ENCODE measurements at regions not wholly inside any gene's neighbourhood (a gene's known extent, or its start where the extent isn't known, plus 50 kb on each side); places are given as distances from the start of the nearest gene placed in this dataset.

DNA sequence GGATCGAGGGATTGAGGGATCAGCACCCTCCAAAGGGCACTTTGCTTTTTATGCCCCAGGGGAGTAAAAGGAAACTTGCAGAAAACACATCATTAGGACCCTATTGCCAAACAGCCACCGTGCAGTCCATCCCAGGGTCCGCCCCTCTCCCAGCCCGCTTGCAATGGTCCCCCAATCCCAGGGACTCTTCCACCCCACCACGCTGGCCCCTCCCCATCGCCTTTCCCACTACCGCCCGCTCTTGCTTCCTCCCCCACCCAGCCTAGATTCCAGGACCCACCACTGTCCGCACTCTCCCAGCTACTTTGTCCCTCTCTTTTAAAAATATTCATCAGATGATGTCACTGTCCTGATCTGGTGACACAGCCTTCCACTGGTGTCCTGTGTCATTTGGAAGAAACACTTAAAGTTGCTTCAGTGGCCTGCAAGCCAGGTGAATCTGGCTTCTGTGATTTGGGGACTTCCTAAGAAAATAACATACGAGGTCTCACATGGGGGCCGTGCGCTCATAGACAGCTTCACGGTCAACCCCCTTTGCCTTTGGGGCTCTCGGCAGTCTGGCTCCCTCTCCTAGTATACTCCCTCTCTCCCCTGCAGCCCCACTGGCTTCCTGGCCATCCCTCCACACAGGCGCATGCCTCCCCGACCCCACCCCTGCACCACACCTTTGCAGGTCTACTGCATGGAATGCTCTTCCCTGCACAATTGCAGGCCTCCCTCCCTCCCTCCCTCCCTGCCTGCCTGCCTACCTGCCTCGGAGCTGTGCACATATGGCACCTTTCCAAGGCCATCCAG, 127.9 kb downstream of the RBFOX3 start:
- TF ChIP-seq EZH2phosphoT487 (conservative IDR thresholded peaks at IDR 0.05; ENCODE audit: low read length), result no peak
- TF ChIP-seq, protein P1, sequence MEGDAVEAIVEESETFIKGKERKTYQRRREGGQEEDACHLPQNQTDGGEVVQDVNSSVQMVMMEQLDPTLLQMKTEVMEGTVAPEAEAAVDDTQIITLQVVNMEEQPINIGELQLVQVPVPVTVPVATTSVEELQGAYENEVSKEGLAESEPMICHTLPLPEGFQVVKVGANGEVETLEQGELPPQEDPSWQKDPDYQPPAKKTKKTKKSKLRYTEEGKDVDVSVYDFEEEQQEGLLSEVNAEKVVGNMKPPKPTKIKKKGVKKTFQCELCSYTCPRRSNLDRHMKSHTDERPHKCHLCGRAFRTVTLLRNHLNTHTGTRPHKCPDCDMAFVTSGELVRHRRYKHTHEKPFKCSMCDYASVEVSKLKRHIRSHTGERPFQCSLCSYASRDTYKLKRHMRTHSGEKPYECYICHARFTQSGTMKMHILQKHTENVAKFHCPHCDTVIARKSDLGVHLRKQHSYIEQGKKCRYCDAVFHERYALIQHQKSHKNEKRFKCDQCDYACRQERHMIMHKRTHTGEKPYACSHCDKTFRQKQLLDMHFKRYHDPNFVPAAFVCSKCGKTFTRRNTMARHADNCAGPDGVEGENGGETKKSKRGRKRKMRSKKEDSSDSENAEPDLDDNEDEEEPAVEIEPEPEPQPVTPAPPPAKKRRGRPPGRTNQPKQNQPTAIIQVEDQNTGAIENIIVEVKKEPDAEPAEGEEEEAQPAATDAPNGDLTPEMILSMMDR (IDR thresholded peaks at IDR 0.05; ENCODE audit: insufficient read depth, low read length, poor library complexity, severe bottlenecking), result no peak

Measured in SU-DHL-6 (cell line).